IMR-90 (cell line): ENCODE measurements at regions not wholly inside any gene's neighbourhood (a gene's known extent, or its start where the extent isn't known, plus 50 kb on each side); places are given as distances from the start of the nearest gene placed in this dataset.

ENCODE experiments used
- BHLHE40 ChIP-seq: fragments of 150-350 bp; IDR thresholded peaks from 2 replicates; pipeline ENCODE4 v1.6.1; 2016; ENCODE audit warnings: mild to moderate bottlenecking, low read depth, low read length
- CEBPB ChIP-seq: IDR thresholded peaks from 2 replicates; pipeline ENCODE4 v1.6.1; 2012; ENCODE audit warnings: low read depth, low read length, improper control_type of control experiment
- CTCF ChIP-seq: conservative IDR thresholded peaks from 2 replicates; pipeline ENCODE4 v1.5.1; 2012; ENCODE audit warnings: mild to moderate bottlenecking, low read depth, low read length, improper control_type of control experiment
- ELK1 ChIP-seq: fragments of 150-350 bp; IDR thresholded peaks from 2 replicates; pipeline ENCODE4 v1.6.1; 2016; ENCODE audit warnings: low read depth, mild to moderate bottlenecking, low read length, moderate library complexity, borderline replicate concordance
- POLR2A ChIP-seq: IDR thresholded peaks from 2 replicates; pipeline ENCODE4 v1.6.1; 2012; ENCODE audit warnings: mild to moderate bottlenecking, low read depth, low read length
- RAD21 ChIP-seq: IDR thresholded peaks from 2 replicates; pipeline ENCODE4 v1.6.1; 2012; ENCODE audit warnings: low read length, improper control_type of control experiment
- RFX5 ChIP-seq: IDR thresholded peaks from 2 replicates; pipeline ENCODE4 v1.8.0; 2012; ENCODE audit warnings: low read depth, mild to moderate bottlenecking, low read length, moderate library complexity
- SMC3 ChIP-seq: fragments of 150-350 bp; IDR thresholded peaks from 2 replicates; pipeline ENCODE4 v1.6.1; 2016; ENCODE audit warnings: low read depth, mild to moderate bottlenecking, antibody characterized with exemption, low read length, moderate library complexity
- USF2 ChIP-seq: fragments of 150-350 bp; IDR thresholded peaks from 2 replicates; pipeline ENCODE4 v1.6.1; 2017; ENCODE audit warnings: mild to moderate bottlenecking, antibody characterized with exemption, low read length, low read depth

GRCh38 chr14:76641541-76641940, 119.7 kb upstream of the VASH1 start:
- TF ChIP-seq RFX5 (no peak), CTCF (no peak), CEBPB (no peak), USF2 (no peak), BHLHE40 (no peak), POLR2A (no peak), SMC3 (no peak), ELK1 (no peak), RAD21 (no peak)
